Neural crest cell (in vitro differentiated cells): ENCODE measurements at regions not wholly inside any gene's neighbourhood (a gene's known extent, or its start where the extent isn't known, plus 50 kb on each side); places are given as distances from the start of the nearest gene placed in this dataset.

Experiments used
- DNase-seq: peaks from one replicate; pipeline ENCODE4 v3.0.0; 2021; ENCODE audit warnings: low read depth, mixed read lengths, low spot score
- H3K27ac Mint-ChIP-seq: one replicate; pipeline ENCODE4 v1.8.0; 2021; ENCODE audit warnings: mild to moderate bottlenecking, mixed read lengths; ENCODE audit not compliant: unreplicated experiment
- H3K27me3 Mint-ChIP-seq: 2 replicates; pipeline ENCODE4 v1.8.0; 2021; ENCODE audit warnings: low read depth, mild to moderate bottlenecking, mixed read lengths
- H3K36me3 Mint-ChIP-seq: 2 replicates; pipeline ENCODE4 v1.8.0; 2021; ENCODE audit warnings: low read depth, mild to moderate bottlenecking, mixed read lengths
- H3K4me1 Mint-ChIP-seq: 2 replicates; pipeline ENCODE4 v1.8.0; 2021; ENCODE audit warnings: mixed read lengths
- H3K4me3 Mint-ChIP-seq: one replicate; pipeline ENCODE4 v1.8.0; 2021; ENCODE audit warnings: mild to moderate bottlenecking, mixed read lengths
- H3K9me3 Mint-ChIP-seq: 2 replicates; pipeline ENCODE4 v1.8.0; 2021; ENCODE audit warnings: mixed read lengths
- CTCF ChIP-seq: fragments of 200-600 bp; sonication (generic); conservative IDR thresholded peaks from 2 replicates; pipeline ENCODE4 v1.5.0; 2021; ENCODE audit warnings: antibody characterized with exemption, mild to moderate bottlenecking

- TF ChIP-seq CTCF: no peak
- peaks cover 8% of the 10 kb centered on the region for H3K4me1 Mint-ChIP-seq
- H3K4me3 Mint-ChIP-seq: no peak overlapping the region
- no peaks in the 10 kb centered on the region for H3K9me3 Mint-ChIP-seq
- H3K27me3 Mint-ChIP-seq: no peaks in the 10 kb centered on the region
- H3K36me3 Mint-ChIP-seq: no peaks in the 10 kb centered on the region
- DNase-seq: no peak
- no peak overlapping the region for H3K27ac Mint-ChIP-seq
Observed at GRCh38 chr10:47187592-47187991, 112.4 kb upstream of the GDF10 start.

GRCh38 chr10:47188156-47188555 lies 111.8 kb upstream of the GDF10 start:
- Mint-ChIP-seq H3K4me3 (no peak overlapping the region), H3K27ac (no peak overlapping the region), H3K27me3 (no peaks in the 10 kb centered on the region), H3K36me3 (no peaks in the 10 kb centered on the region), H3K9me3 (no peaks in the 10 kb centered on the region), H3K4me1 (peaks cover 8% of the 10 kb centered on the region)
- TF ChIP-seq CTCF: no peak
- DNase-seq: no peak

GRCh38 chr10:47189802-47190201 lies 110.2 kb upstream of the GDF10 start:
- H3K9me3 Mint-ChIP-seq: no peaks in the 10 kb centered on the region
- H3K27ac Mint-ChIP-seq: no peak overlapping the region
- H3K4me1 Mint-ChIP-seq: peaks cover 8% of the 10 kb centered on the region
- no peak for DNase-seq
- no peaks in the 10 kb centered on the region for H3K36me3 Mint-ChIP-seq
- H3K4me3 Mint-ChIP-seq: no peak overlapping the region
- H3K27me3 Mint-ChIP-seq: no peaks in the 10 kb centered on the region
- no peak for TF ChIP-seq CTCF

- Mint-ChIP-seq H3K4me3 (no peak overlapping the region), H3K27me3 (no peaks in the 10 kb centered on the region), H3K36me3 (no peaks in the 10 kb centered on the region), H3K27ac (no peak overlapping the region), H3K9me3 (no peaks in the 10 kb centered on the region), H3K4me1 (peaks cover 8% of the 10 kb centered on the region)
- no peak for DNase-seq
- no peak for TF ChIP-seq CTCF
Observed at GRCh38 chr10:47190301-47190700, 109.7 kb upstream of the GDF10 start.

- DNase-seq: no peak
- Mint-ChIP-seq H3K9me3 (no peaks in the 10 kb centered on the region), H3K36me3 (no peaks in the 10 kb centered on the region), H3K4me3 (no peak overlapping the region), H3K27ac (no peak overlapping the region), H3K27me3 (no peaks in the 10 kb centered on the region), H3K4me1 (peaks cover 8% of the 10 kb centered on the region)
- no peak for TF ChIP-seq CTCF
Observed at GRCh38 chr10:47190802-47191450, 109.1 kb upstream of the GDF10 start.
